ENCODE measurements at regions not wholly inside any gene's neighbourhood (a gene's known extent, or its start where the extent isn't known, plus 50 kb on each side); places are given as distances from the start of the nearest gene placed in this dataset.
"Not testable (repeated sequence)": the region's sequence is repeated elsewhere in the genome, so short reads cannot be mapped to it uniquely, and the experiment has no call there.

DNA sequence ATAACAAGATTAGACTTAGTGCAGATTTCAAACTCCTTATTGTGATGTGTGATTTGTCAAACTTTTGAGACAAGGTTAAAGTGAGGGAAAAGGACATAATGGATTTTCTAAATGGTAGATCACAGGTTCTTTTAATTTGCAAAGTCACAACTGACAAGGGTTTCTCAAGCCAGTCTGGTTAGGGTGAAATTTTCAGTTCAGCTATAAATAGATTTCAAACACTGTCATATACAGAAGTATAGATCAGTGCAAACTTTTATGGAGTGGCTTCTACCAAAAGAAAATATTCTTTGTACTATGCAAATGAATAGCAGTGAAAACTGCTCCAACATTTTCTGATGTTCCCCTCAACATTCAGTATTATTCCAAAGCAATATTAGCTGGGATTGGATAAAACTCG lies 337.1 kb upstream of the MAN1A1 start:
- no peak for DNase-seq

GRCh38 chr6:119686240-119686639 lies 336.7 kb upstream of the MAN1A1 start:
- DNase-seq = no peak

GRCh38 chr6:119683671-119684070 lies 334.1 kb upstream of the MAN1A1 start:
- DNase-seq = no peak

DNA sequence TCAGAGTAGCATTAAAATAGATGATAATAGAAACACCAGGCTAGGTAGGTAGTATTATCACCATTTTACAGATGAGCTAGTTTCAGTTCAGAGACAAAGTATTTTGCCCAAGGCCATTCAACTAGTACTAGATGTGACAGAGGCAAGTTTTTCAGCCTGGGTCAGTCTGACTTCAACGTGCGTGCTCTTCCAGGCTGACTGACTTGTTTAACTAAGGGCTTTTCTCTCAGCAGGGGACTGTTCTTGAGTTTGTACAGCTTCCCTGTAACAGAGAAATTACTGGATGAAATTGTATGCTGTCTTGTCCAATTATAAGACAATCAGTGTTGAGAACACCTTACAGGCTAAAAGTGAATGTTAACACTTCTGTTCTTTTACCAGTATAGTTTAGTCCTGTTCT lies 333.5 kb upstream of the MAN1A1 start:
- no peak for DNase-seq

DNA sequence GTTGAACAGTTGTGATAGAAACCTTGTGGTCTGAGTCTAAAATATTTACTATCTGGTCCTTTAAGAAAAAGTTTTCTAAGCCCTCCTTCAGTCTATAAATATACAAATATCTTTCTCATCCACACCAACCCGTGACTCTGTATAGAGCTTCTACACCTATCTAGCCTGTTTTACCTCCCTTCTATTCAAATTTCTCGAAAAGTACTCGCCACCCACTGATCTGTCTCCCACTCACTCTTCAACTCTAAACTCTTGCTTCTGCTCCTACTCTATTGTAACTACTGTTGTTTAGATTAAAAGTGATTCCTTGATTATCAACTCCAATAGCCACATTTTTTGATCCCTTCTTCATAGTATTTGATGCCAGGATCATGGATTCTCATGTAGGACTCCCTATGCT lies 329.4 kb upstream of the MAN1A1 start:
- DNase-seq = no peak

DNA sequence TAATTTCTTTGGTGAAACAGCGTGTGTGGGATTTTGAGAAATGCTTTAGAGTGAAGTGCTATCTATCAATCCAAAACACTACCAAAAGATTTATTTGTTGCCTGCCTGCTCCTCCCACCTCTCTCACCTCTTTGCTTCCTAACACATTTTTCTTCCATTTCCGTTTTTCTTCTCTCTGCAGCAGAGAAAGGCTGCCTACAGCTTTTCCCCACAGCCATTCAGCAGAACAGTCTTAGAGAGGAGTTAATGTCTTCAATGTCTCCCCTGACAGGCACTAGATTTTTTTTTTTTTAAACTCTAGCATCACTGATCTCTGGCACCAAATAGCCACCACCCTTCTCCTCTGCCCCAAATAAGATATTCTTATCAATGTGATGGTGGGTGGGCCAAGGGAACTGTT lies 327.8 kb upstream of the MAN1A1 start:
- DNase-seq = no peak

- DNase-seq = no peak
Measured at GRCh38 chr6:119676961-119677360, 327.4 kb upstream of the MAN1A1 start.

DNA sequence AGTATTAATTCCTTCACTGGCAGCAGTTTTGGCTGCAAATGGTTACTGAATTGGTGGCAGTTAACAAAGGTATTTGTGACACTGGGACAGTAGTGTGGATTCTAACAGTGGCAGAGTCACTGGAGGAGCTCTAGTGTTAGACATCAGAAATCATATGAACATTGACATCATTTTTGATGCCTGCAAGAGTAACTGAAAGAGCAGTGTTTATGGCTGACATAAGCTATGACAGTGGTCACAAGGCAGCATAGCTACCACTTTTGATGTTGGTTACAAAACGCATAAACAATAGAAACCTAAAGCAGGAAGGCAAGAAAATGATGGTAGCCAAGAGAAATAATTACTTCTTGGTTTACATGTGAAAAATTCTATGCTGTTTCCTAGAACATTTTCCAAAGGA lies 326.7 kb upstream of the MAN1A1 start:
- DNase-seq = no peak

DNA sequence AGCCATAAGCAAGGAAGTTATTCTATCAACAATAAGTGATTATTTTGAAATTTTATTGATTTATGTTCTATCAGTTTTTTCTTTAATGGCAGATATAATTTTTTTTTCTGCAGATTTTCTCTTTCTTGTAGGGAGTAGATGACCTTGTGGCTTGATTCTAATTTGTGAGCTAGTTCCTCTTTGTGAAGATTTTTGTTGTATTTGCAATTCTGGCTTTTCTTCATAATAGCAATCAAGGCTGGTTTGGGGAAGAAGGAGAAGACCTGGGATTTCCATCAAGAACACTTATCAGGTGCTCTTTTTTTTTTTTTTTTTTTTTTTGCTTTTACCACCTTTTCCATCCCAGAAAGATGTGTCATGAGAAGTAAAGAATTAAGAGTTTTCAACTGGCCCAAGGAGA lies 324.2 kb upstream of the MAN1A1 start:
- no peak for DNase-seq

DNA sequence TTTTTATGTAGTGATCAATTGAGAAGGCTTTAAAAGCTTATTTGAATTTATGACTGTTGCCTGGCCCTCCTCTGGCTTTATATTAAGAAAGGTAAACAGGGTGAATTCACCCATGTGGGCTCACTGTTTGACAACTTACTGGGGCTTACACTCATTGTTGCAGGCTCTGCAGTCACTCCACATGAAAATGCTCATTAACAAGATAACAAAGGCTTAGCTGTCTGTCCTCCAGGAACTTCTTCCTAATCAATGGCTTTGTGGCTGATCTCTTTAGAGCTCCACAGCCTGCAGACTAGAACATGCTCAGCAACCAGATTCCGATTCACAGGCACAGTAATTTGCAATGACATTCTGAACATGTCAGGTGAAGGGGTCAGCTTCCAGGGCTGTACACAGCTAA lies 323.2 kb upstream of the MAN1A1 start:
- no peak for DNase-seq

- no peak for DNase-seq
Measured at GRCh38 chr6:119671105-119671504, 321.5 kb upstream of the MAN1A1 start.

GRCh38 chr6:119669221-119669620 lies 319.7 kb upstream of the MAN1A1 start:
- DNase-seq = no peak

DNA sequence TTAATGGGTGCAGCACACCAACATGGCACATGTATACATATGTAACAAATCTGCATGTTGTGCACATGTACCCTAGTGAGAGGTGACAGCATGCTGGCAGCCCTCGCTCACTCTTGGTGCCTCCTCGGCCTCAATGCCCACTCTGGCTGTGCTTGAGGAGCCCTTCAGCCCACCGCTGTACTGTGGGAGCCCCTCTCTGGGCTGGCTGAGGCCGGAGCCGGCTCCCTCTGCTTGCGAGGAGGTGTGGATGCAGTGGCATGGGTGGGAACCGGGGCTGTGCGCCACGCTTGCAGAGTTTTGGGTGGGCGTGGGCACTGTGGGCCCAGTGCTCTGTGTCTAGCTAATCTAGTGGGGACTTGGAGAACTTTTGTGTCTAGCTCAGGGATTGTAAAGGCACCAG lies 315.9 kb upstream of the MAN1A1 start:
- DNase-seq = not testable (repeated sequence)

DNA sequence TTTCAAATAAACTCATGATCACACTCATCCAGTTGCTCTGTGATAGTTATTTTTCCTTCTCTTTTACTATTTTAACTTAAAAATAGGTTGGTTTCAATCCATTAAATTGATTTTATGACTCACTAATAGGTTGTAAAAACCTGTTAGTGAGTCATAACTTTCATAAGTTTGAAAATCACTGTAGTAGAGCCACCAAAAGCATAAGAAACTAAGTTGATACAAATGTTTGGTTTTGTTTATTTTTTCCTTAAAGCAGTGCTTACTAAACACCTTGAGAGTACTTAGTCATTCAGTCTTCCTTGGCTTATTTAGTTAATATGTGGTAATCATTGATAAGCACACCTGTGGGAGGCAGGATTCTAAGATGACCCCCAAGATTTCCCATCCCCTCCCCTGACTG lies 312.1 kb upstream of the MAN1A1 start:
- no peak for DNase-seq

GRCh38 chr6:119661078-119661477 lies 311.5 kb upstream of the MAN1A1 start:
- no peak for DNase-seq

DNA sequence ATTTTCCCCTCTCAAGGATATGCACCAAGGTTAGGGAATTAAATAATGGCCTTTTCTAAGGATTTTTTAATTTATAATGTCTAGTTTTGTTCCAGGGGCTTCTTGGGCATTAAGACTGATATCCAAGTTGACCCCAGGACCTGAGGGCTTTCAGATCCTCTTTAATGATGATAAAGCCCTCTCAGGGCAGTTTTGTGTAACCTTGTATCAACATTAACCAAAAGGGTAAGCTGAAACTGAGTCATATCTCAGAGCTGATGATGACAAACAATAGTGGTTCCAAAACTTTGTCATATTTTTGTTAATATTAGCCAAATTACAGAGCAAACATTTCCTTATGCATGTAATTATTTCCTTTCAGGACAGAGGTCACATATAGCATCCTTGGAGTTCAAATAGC lies 309.4 kb upstream of the MAN1A1 start:
- no peak for DNase-seq

GRCh38 chr6:119655124-119655523 lies 305.6 kb upstream of the MAN1A1 start:
- DNase-seq = no peak

- no peak for DNase-seq
Measured at GRCh38 chr6:119653329-119653728, 303.8 kb upstream of the MAN1A1 start.

DNA sequence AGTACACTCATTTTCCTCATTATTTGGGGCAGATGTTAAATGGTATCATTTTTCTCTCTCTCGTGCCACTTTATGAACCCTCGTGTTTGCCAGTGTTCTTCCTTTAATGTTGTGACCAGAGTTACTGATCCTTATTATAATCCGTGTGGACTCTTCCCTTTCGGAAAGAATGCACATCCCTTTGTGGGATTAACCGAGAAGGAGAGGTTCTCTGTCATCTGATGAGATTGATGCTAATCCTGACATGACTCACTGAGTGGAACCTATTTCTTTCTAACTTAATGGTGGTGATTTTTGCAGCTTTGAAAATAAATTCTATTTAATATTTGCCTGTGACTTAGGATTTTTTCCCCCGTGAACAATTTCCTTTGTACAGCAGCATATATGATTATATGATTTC lies 300.0 kb upstream of the MAN1A1 start:
- DNase-seq = no peak

DNA sequence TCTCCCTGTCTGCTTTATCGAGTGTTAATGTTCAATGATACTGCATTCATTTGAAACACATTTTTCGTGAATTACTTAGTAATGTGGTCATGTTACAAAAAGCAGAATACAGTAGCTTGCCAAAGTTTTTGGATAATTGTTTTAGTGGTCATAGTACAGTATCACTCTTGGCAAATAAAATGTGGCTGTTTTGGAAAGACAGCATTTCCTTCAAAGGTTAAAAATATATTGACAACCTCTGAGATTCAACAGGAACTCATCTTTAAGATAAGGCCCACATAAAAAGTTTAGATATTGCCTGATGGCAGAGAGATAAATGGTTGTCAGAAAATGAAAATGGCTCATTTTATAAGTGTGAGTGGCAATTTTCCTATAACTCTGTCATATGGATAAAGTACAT lies 297.7 kb upstream of the MAN1A1 start:
- no peak for DNase-seq

DNA sequence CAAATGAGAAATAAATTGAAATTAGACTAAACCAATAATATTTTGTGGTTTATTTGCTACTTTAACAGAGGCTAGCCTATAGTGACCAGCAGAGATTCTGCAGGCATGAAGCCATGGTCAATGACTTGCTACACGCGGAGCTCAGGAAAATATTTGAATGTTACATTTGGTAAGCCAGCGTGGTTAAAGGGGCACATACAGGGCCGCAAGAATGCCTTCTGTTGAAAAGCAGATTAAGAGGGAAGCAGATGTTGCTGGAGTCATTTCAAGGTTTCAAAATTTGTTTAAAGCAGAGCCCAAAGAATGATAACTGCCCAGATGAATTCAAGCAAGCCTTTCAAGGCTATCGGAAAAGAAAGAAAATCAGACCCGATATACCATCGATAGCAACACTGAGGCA lies 294.3 kb upstream of the MAN1A1 start:
- no peak for DNase-seq

DNA sequence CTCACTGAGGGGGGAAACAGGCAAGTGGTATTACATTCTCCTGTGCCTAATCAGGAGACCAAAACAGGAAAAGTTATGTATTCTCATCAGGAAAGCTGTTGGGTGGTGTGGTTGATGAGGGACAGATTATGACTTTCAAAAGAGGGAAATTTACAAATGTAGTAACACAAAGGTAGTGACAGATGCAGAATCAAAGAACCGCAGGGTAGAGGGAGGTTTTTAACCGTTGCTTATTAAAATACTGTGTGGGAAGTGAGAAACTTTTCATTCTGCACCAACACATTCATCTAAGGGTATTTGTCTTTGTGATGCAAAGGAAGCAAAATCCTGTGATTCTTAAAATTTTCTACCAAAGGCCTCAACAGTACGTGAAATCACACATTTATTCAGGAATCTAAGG lies 288.2 kb upstream of the MAN1A1 start:
- no peak for DNase-seq

DNA sequence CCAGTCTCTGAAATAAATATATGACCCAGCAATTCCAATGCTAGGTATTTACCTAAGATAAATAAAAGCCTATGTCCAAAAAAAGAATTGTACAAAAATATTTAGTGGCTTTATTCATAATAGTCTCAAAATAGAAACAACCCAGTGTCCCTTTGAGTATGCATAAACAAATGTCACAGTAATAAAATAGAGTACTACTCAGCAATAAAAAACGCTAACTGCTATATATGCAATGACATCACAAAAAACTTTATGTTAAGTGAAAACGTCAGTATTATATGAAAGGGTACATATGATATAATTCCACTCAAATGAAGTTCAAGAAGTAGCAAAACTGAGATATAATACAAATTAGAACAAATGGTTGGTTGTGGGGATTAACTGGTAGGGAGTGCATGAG lies 286.5 kb upstream of the MAN1A1 start:
- no peak for DNase-seq

- DNase-seq = no peak
Measured at GRCh38 chr6:119633461-119633860, 283.9 kb upstream of the MAN1A1 start.

DNA sequence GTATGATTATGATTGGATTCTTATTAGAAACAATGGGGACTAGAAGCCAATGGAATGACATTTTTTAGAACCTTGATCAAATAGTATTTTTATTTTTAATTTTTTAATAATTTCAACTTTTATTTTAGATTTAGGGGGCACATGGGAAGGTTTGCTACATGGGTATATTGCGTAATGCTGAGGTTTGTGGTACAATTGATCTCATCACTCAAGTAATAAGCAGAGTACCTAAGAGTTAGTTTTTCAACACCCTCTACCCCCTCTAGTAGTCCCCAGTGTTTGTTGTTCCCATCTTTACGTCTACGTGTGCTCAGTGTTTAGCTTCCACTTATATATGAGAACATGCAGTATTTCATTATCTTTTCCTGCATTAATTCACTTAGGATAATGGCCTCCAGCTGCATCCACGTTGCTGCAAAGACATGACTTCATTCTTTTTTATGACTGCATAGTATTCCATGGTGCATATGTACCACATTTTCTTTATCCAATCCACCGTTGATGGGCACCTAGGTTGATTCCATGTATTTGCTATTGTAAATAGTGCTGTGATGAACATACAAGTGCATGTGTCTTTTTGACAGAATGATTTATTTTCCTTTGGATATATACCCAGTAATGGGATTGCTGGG lies 281.1 kb upstream of the MAN1A1 start:
- DNase-seq = no peak

All from activated effector memory CD4-positive, alpha-beta T cell treated with anti-CD3 and anti-CD28 coated beads, Interleukin-2, amount 50 U/mL, for 16 hours (primary cell).